CD4-positive, alpha-beta T cell treated with Interleukin-10 for 1 hour (primary cell): ENCODE measurements at regions not wholly inside any gene's neighbourhood (a gene's known extent, or its start where the extent isn't known, plus 50 kb on each side); places are given as distances from the start of the nearest gene placed in this dataset.
"Not testable (repeated sequence)": the region's sequence is repeated elsewhere in the genome, so short reads cannot be mapped to it uniquely, and the experiment has no call there.

Source experiments
- DNase-seq: peaks from one replicate; pipeline ENCODE4 v3.0.0-alpha.2; 2020

- no peak for DNase-seq
These were observed 101.8 kb upstream of the EIF5 start for GRCh38 chr14:103232031-103232808.

DNA sequence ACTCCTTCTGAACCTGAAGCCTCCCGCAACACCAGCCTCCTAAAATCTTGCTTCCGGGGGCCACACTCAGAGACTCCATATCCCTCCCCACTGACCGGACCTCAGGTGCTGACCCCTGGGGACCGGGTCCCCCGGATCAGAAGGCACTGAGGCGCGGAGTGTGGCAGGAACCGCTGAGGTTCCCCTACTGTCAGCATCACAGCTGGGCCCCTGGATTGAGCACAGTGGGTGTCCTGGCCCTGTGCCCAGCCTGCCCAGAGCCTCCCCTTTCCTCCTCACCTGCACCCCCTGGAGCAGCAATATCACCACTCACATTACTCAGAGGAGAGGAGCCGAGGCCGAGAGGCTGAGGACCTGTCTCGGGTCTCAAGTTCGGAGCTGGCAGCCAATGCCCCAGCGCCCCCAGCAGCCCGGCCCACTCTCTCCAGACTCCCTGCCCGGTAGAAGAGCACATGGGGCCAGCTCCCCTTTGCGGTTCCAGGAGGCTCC lies 101.2 kb upstream of the EIF5 start:
- no peak for DNase-seq

DNA sequence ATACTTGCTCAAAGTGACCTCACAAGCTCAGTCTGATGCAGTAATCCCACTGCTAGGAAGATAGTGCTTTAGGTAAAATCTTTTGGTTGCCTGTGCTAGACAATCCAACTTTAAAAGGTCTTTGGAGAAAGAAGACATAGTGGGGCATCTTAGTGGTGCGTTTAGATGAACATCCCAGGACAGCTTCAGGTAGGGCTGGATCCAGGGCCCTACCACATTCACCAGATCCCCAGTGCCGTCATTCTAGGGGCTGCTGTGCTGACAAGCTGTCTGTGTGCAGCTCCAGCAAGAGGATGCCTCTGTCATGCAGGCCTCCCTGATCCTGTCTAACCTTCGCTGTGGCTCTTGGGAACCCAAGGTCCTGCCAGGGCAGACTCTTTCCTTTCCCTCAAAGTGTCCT lies 100.7 kb upstream of the EIF5 start:
- DNase-seq = no peak

GRCh38 chr14:103234826-103235225 lies 99.2 kb upstream of the EIF5 start:
- not testable (repeated sequence) for DNase-seq

GRCh38 chr14:103235506-103235905 lies 98.5 kb upstream of the EIF5 start:
- DNase-seq = not testable (repeated sequence)

- DNase-seq = no peak
These were observed 94.3 kb upstream of the EIF5 start for GRCh38 chr14:103239751-103240150.

- DNase-seq = no peak
These were observed 92.5 kb upstream of the EIF5 start for GRCh38 chr14:103241531-103241930.

DNA sequence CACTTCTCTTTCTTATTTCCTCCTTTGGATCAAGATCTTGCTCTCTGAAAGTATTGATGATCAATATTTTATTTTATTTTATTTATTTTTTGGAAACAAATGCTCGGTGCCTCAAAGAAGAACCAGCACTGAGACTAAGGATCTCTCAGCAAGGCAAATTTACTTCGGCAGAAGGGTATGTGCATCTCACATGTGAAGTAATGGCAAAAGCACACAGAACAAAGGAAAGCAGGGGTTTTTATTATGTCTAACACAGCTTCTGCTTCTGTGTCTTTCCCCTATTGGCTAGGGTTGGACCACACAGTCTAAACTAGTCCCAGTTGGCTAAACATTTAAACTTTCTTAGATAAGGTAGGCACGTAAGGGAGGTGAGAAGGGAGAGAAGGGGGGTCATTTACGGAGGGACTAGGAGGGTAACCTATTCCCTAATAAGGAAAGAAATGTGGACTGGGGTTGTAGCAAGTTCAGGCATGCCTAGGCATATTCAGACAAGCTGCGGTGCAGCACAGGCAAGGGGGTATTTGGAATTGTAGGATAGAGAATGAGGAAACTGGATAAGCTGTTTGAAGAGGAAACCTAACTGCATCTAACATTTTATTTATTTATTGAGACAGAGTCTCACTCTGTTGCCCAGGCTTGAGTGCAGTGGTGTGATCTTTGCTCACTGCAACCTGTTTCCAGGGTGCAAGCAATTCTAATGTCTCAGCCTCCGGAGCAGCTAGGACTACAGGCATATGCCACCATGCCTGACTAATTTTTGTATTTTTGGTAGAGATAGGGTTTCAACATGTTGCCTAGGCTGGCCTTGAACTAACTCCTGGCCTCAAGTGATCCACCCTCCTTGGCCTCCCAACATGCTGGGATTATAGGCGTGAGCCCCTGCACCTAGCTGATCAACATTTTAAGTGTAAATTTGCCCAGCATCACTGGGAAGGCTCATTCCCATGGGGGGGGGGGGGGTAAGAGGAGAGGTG lies 90.0 kb upstream of the EIF5 start:
- DNase-seq = no peak

DNA sequence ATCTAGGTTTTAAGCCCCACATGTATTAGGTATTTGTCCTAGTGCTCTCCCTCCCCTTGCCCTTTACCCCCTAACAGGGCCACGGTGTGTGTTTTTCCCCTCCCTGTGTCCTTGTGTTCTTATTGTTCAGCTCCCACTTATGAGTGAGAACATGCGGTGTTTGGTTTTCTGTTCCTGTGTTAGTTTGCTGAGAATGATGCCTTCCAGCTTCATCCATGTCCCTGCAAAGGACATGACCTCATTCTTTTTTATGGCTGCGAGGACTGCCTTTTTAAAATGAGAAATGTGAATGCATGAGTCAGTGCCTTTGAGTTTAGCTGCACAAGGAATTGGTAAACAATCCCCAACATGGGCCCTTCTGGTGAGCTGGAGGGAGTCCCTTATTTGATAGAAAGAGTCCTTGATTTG lies 88.4 kb upstream of the EIF5 start:
- DNase-seq = not testable (repeated sequence)

DNA sequence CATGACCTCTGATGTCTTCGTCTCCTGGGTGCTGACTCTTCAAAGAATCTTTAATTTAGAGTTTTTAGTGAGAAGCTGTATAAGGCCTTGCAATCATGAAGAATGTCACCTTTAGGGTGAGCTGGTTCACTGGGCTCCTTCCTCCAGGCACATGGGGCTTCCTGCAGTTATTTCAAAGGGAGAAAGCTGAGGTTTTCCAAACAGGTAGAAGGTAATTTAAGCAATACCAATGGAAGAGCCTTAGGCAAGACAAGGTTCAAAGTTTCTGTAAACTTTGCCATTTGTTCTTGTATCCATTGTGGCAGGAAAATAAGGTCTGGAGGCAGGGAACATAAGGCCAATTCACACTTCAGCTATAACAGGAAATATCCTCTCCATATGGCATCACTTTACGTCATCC lies 88.0 kb upstream of the EIF5 start:
- DNase-seq = no peak

- DNase-seq = no peak
These were observed 86.8 kb upstream of the EIF5 start for GRCh38 chr14:103247169-103247606.

GRCh38 chr14:103250181-103250580 lies 83.9 kb upstream of the EIF5 start:
- no peak for DNase-seq

DNA sequence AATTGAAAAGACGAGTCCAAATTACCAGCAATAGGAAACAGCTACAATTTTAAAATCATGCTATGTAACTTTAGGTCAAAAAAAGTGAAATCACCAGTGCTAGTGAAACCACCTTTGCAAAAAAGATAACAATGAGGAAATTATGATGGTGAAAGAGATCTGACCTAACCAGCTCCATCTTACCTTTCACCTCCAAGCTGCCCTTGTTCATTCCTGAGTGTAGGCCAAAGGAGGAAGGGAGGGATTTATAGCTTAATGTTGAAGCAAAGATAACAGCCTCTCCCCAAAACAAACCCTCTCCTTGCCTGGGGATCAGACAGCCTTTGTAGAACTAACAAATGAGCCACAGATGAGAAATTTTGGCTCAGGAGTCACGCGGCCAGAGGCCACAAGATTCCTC lies 83.2 kb upstream of the EIF5 start:
- no peak for DNase-seq

GRCh38 chr14:103255555-103255954 lies 78.5 kb upstream of the EIF5 start:
- no peak for DNase-seq

GRCh38 chr14:103256406-103256805 lies 77.6 kb upstream of the EIF5 start:
- DNase-seq = no peak

- DNase-seq = no peak
These were observed 76.7 kb upstream of the EIF5 start for GRCh38 chr14:103257211-103257962.

DNA sequence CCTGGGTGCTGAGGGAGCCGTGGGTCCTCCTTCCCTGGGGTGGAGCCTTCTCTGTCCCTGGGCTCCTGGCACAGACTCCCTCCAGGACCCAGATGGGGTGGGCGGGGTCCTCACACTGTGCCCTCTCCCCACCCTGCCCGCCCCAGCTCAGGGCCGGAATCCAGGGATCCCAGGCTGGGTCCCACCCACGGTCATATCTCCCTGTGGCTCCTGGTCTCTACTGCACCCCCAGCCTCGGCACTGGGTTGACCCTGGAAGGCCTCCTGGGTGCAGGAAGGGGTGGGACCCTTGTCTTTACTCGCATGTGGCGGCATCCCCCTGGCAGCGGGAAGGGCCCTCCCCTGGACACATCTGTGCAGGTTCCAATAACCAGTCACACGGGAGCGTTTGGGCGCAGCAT lies 75.8 kb upstream of the EIF5 start:
- DNase-seq = no peak

- DNase-seq = no peak
These were observed 74.9 kb upstream of the EIF5 start for GRCh38 chr14:103259184-103259583.

DNA sequence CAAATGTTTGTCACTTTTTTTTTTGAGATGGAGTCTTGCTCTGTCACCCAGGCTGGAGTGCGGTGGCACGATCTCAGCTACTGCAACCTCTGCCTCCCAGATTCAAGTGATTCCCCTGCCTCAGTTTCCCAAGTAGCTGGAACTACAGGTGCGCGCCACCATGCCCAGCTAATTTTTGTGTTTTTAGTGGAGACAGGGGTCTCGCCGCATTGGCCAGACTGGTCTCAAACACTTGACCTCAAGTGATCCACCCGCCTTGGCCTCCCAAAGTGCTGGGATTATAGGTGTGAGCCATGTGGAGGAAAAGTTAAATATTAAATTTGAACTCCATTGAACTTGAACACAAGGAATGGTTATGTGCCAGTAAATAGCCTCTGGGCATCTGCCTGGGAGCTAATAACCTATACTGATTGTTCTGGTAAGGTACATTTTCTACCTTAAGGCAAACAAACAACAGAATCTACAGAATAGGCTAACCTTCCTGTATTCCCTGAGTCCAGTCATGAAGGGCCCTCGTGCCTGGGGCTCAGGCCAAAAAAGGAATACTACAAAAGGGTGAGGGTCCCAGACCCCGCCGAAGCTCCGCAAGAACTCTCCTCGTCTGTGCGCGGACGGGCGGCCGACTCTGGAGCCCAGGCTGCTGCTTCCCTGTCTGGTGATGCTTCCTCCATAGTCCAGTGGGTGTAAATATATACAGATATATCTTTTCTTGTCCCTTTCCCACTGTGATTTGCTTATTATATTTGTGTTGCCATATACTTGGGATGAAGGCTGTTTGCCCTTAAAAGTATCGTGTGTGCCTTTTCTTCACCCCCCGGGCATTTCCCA lies 74.0 kb upstream of the EIF5 start:
- no peak for DNase-seq

DNA sequence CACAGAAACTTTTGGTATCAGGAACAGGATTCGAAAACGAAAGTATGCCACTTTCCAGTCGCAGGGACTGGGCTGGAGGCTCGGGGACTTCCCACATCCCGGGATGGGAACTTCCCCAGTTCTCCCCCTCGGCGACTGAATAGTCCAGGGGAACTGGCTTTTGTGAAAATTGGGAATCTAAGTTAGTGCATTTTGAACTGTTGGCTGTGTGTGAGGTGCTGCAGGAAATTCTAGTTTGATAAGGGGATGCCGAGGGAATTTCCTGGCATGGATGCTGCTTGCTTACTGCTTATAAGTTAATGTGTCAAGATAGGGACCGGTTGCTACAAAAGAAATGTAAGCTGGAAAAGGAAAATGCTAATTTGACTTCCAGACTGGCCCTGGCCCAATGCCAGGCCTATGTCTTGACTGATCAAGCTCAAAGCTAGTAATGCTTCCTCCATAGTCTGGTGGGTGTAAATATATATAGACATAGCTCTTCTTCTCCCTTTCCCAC lies 73.4 kb upstream of the EIF5 start:
- DNase-seq = no peak

- no peak for DNase-seq
These were observed 66.7 kb upstream of the EIF5 start for GRCh38 chr14:103267226-103267910.
